NT2/D1 (cell line): ENCODE measurements at regions not wholly inside any gene's neighbourhood (a gene's known extent, or its start where the extent isn't known, plus 50 kb on each side); places are given as distances from the start of the nearest gene placed in this dataset.

ENCODE experiments used
- YY1 ChIP-seq: IDR thresholded peaks from 2 replicates; pipeline ENCODE4 v1.6.1; 2011; ENCODE audit not compliant: insufficient read length, insufficient read depth
- ZNF274 ChIP-seq: IDR thresholded peaks from 2 replicates; pipeline ENCODE4 v1.6.1; 2011; ENCODE audit warnings: mild to moderate bottlenecking, low read depth, low read length

- no peak for TF ChIP-seq ZNF274
- TF ChIP-seq YY1: no peak
Observed at GRCh38 chr6:14959324-14959885, 286.5 kb upstream of the JARID2 start.
